IPS DF 19.7 (cell line): ENCODE measurements at regions not wholly inside any gene's neighbourhood (a gene's known extent, or its start where the extent isn't known, plus 50 kb on each side); places are given as distances from the start of the nearest gene placed in this dataset.
"Not testable (repeated sequence)": the region's sequence is repeated elsewhere in the genome, so short reads cannot be mapped to it uniquely, and the experiment has no call there.

Source experiments
- DNase-seq: peaks from one replicate; pipeline ENCODE4 v3.0.0-alpha.2; 2013; ENCODE audit warnings: low read depth, low spot score

GRCh38 chr7:84880326-84880997, 306.4 kb downstream of the SEMA3D start:
- DNase-seq: not testable (repeated sequence)

DNA sequence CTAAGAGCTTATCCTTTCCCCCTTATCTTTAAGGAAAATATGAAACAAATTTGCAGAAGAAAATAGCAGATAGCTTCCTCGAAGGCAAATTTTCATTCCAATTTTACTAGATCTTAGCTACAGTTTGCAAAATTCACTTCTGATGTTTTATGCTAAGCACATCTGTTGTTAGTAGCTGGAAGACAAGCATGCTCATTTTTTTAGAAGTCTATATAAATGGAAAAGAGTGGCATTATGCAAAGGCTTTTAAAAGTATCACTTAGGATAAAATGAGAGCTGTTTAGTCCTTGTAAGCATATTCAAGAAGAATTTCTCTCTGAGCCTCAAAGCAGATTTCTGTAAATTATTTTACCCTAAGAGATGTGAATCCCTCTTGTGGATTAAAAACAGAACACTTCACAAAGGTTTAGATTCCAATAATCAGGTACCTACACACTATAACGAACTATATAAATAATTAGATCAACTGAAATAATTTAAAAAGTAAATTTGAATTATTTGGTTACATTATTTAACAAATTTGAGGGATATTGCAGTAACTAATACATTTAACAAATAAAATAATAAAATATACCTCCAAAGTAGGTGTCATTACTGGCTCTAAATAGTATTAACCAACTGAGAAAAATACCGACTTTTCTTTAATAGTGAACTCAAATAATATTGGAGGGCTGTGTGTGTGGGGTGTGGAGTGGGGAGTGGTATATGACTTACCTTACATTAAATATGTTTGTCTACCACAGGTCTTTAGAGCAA, 307.1 kb downstream of the SEMA3D start:
- no peak for DNase-seq

DNA sequence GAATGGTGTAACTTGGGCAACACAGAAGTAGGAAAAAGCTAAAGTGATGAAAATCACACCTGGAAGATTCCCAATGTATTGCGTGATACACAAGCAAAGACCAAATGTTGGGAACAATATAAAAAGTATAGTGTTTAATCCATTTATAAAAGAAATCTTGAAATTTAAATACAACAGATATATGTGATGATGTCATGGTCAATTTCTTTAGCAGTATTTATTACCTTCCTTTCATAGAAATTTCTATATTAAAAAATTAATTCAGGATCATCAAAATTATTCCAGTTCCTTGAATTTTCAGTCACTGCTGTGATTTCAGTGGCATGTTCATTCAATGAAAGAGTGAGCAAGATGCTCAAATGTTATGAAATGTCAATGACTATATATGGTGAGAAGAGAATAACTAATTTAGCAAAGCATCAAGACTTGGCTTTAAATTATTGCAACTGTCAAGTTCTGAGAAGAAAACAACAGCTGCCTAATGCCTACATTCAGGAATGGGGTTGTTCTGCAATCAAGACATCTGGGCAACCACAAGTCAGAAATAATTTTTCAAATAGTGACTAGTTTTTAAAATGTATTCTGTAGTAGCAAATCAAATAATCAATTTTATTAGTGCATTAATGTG, 308.8 kb downstream of the SEMA3D start:
- no peak for DNase-seq

- no peak for DNase-seq
These were observed 310.6 kb downstream of the SEMA3D start for GRCh38 chr7:84876061-84876821.

DNA sequence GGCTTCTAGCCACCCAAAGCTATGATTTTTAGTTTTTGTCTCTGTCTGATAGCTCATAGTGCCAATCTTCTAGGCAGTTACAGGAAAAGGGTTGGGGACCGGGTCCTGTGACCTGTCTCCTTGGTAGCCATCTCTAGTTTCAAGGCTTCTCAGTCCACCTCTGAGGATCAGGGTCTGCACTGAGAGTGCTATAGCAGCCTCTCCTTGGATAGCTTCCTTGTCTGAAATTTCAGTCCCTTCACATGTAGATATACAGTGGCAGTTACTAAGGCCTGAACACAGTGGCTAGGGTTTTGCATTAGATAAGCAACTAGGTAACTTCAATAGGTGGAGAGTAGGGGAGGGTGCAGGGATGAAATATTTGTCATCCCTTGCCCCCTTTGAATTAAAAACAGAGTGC, 321.3 kb downstream of the SEMA3D start:
- DNase-seq: no peak

GRCh38 chr7:84857336-84857735, 329.5 kb downstream of the SEMA3D start:
- no peak for DNase-seq

- no peak for DNase-seq
These were observed 331.1 kb downstream of the SEMA3D start for GRCh38 chr7:84855758-84856157.

DNA sequence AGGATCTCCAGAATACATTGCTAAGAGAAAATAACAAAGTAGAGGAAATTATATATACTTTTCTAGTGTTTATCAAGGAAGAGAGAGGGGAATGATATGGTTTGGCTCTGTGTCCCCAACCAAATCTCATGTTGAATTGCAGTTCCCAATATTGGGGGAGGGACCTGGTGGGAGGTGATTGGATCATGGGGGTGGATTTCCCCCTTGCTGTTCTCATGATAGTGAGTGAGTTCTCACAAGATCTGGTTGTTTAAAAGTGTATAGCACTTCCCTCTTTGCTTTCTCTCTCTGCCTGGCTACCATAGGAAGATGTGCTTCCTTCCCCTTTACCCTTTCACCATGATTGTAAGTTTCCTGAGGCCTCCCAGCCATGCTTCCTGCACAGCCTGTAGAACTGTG, 337.9 kb downstream of the SEMA3D start:
- not testable (repeated sequence) for DNase-seq

- no peak for DNase-seq
These were observed 338.5 kb downstream of the SEMA3D start for GRCh38 chr7:84848219-84848973.

GRCh38 chr7:84847790-84848189, 339.1 kb downstream of the SEMA3D start:
- DNase-seq: no peak

DNA sequence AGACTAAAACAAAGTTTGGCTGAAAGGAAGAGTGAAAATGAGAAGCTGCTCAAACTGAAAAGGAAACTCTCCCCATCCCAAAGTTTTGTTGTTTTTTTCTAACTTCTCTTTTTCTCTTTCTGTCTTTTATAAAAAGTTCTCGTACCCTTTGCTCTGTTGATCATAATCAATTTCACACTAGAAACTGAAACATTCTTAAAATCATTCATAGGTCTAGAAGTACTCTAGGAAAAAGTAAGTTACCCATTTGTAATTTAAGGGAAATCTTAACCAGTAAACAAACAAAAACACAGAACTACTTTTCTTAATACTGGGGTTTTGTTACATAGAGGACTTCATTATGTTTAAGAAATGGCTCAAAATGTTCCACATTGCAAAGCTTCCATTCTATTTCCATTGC, 339.8 kb downstream of the SEMA3D start:
- no peak for DNase-seq

GRCh38 chr7:84845971-84846370, 340.9 kb downstream of the SEMA3D start:
- DNase-seq: no peak

- DNase-seq: no peak
These were observed 342.1 kb downstream of the SEMA3D start for GRCh38 chr7:84844771-84845170.

GRCh38 chr7:84841809-84842208, 345.0 kb downstream of the SEMA3D start:
- DNase-seq: no peak

- DNase-seq: no peak
These were observed 348.0 kb downstream of the SEMA3D start for GRCh38 chr7:84838857-84839256.

DNA sequence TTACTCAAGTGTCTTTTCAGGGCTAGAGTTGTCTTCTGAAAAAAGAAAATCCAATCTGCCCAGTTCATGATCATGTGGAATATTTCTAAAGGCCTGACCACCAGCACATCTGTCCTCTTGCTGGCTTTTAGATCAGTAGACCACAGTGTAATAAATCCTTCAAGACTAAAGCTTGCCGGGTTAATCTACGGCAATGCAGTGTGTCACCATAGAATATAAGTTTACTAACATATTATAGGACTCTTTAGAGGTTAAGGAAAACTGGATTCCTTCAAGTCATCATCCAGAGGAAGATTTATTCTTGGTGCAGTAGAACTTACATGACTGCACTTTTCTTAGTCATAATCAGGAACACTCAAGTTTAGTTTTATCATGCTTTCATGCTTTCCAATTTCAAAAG, 349.5 kb downstream of the SEMA3D start:
- DNase-seq: no peak

DNA sequence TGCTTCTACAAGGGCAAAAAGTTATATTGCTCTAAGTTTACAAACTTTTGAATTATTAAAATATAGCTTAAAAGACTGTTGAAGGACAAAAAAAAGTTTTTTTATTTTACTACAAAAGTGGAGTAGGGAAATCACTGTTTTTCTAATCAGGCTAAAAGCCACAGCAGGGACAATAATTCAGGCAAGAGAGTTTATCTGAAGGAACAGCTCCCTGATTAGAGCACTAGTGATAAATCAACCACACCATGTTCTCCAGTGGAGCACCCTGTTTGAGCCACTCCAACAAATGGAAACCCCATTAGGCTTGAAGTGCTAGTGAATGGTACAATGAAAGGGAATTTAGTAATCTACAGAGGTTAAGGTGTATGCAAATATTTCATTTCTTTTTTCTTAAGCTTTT, 357.1 kb downstream of the SEMA3D start:
- DNase-seq: no peak

DNA sequence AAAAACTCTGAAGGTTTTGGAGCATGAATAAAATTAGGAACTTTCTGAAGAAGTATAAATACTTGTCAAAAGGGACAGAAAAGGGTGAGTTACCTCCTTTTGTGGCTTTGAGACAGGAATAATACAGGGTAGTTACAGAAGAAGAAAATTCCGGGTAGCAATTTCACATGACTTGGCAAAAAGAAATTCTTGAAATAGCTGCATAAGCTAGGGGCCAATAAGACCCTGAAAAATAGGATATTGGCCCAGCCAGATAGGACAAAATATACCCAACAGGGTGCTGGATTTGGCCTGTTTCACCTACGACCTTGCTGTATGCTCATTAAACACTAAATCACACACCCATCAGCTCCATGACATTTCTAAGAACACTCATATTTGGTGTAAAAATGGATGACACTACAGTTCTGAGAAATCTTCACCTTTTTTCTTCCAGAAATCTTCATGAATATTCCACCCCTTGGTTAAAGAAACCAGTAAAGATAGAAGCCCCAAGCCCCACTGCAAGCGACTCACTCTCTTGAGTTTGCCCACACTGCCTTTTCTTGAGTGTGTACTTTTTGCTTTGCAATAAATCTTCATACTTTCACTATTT, 362.7 kb downstream of the SEMA3D start:
- DNase-seq: no peak

DNA sequence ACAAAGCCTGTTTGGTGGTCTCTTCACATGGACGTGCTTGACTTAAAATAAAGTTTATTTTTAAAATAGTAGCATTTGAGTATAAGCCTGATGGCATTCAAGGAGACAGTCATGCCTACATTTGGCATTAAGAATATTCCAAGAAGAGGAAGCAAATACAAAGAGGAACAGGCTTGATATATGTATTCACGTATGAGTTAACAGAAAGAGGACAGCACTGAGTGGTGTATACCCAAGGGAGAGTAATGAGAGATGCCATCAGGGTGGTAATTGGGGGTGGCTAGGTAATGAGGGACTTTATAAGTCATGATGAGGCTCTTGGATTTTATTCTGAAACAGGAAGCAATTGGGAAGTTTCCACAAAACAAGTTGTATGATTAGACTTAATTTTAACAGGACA, 363.3 kb downstream of the SEMA3D start:
- no peak for DNase-seq

- no peak for DNase-seq
These were observed 363.8 kb downstream of the SEMA3D start for GRCh38 chr7:84822941-84823510.
